Endodermal cell (in vitro differentiated cells): ENCODE measurements at regions not wholly inside any gene's neighbourhood (a gene's known extent, or its start where the extent isn't known, plus 50 kb on each side); places are given as distances from the start of the nearest gene placed in this dataset.

Experiments
- DNase-seq: peaks from one replicate; pipeline ENCODE4 v3.0.0-alpha.2; 2017
- H3K27ac ChIP-seq: 2 replicates; pipeline ENCODE4 v1.5.1; 2013; ENCODE audit warnings: mild to moderate bottlenecking, low read depth, low read length, moderate library complexity
- H3K27me3 ChIP-seq: 2 replicates; pipeline ENCODE4 v1.6.1; 2013; ENCODE audit warnings: mild to moderate bottlenecking, low read length, moderate library complexity; ENCODE audit not compliant: insufficient read depth, control insufficient read depth, poor library complexity, severe bottlenecking
- H3K36me3 ChIP-seq: 2 replicates; pipeline ENCODE4 v1.7.0; 2013; ENCODE audit warnings: mild to moderate bottlenecking, low read length, moderate library complexity; ENCODE audit not compliant: control insufficient read depth, insufficient read depth
- H3K4me1 ChIP-seq: one replicate; pipeline ENCODE4 v1.7.0; 2013; ENCODE audit warnings: low read length; ENCODE audit not compliant: control insufficient read depth, insufficient read depth
- H3K4me3 ChIP-seq: 2 replicates; pipeline ENCODE4 v1.5.1; 2013; ENCODE audit warnings: mild to moderate bottlenecking, low read length, moderate library complexity
- H3K9ac ChIP-seq: 2 replicates; pipeline ENCODE4 v1.6.1; 2013; ENCODE audit warnings: mild to moderate bottlenecking, low read length, moderate library complexity; ENCODE audit not compliant: poor library complexity, severe bottlenecking; ENCODE audit errors: extremely low read depth
- H3K9me3 ChIP-seq: 2 replicates; pipeline ENCODE4 v1.6.1; 2013; ENCODE audit warnings: mild to moderate bottlenecking, low read length, moderate library complexity; ENCODE audit not compliant: control insufficient read depth
- H3K27ac Mint-ChIP-seq: 2 replicates; pipeline ENCODE4 v1.8.0; 2020; ENCODE audit warnings: mixed read lengths
- H3K27me3 Mint-ChIP-seq: 2 replicates; pipeline ENCODE4 v1.8.0; 2021; ENCODE audit warnings: mild to moderate bottlenecking, mixed read lengths; ENCODE audit not compliant: insufficient read depth
- H3K36me3 Mint-ChIP-seq: 2 replicates; pipeline ENCODE4 v1.8.0; 2020; ENCODE audit warnings: low read depth, mixed read lengths
- H3K4me1 Mint-ChIP-seq: 2 replicates; pipeline ENCODE4 v1.8.0; 2020; ENCODE audit warnings: mixed read lengths
- H3K4me3 Mint-ChIP-seq: 2 replicates; pipeline ENCODE4 v1.8.0; 2020; ENCODE audit warnings: mild to moderate bottlenecking, moderate library complexity, mixed read lengths
- H3K9me3 Mint-ChIP-seq: 2 replicates; pipeline ENCODE4 v1.8.0; 2020; ENCODE audit warnings: mild to moderate bottlenecking, mixed read lengths
- WGBS, 2 experiments: methylation state at CpG; one replicate each; pipeline versions ENCODE4 v1.1.5 to v1.1.7; 2013; ENCODE audit warnings: missing lambda C conversion rate in 2 of 2, mixed read lengths in 1 of 2; ENCODE audit not compliant: insufficient coverage in 1 of 2, insufficient read length in 1 of 2; 5-methylcytosine and 5-hydroxymethylcytosine counted together
- TF ChIP-seq, protein P1 (sequence below): fragments of 200-600 bp; sonication (generic); conservative IDR thresholded peaks from 2 replicates; pipeline ENCODE4 v1.5.0; 2021; ENCODE audit warnings: antibody characterized with exemption, mild to moderate bottlenecking

DNA sequence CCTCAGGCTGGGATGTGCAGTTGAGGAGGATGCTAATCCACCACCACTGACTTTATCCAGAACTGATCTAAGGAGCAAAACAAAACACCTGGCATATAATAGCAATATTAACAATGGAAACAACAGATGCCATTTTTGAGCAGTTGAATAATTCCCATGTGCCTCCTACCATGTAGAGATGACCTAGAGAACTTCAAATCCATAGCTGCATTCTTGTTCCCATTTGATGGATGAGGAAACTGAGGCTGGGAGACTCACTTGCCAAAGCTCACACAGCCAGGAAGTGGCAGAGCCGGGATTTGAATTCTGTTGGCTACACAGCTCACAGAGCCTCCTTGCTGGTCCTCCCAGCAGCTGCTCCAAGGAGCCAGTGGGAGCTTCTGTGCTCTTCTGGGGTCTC lies 155.8 kb upstream of the MYL2 start:
- Histone ChIP-seq H3K9me3 (no peaks in the 10 kb centered on the region), H3K36me3 (no peaks in the 10 kb centered on the region), H3K9ac (no peak overlapping the region), H3K4me3 (no peak overlapping the region), H3K27me3 (no peaks in the 10 kb centered on the region), H3K4me1 (peaks cover 11% of the 10 kb centered on the region), H3K27ac (no peak overlapping the region)
- Mint-ChIP-seq H3K9me3 (no peaks in the 10 kb centered on the region), H3K4me1 (peaks cover 24% of the 10 kb centered on the region), H3K27me3 (no peaks in the 10 kb centered on the region), H3K4me3 (no peak overlapping the region), H3K27ac (no peak overlapping the region), H3K36me3 (no peaks in the 10 kb centered on the region)
- 100% methylated on average over 1 of the region's 1 CpG for WGBS, 2 experiments
- TF ChIP-seq, protein P1, sequence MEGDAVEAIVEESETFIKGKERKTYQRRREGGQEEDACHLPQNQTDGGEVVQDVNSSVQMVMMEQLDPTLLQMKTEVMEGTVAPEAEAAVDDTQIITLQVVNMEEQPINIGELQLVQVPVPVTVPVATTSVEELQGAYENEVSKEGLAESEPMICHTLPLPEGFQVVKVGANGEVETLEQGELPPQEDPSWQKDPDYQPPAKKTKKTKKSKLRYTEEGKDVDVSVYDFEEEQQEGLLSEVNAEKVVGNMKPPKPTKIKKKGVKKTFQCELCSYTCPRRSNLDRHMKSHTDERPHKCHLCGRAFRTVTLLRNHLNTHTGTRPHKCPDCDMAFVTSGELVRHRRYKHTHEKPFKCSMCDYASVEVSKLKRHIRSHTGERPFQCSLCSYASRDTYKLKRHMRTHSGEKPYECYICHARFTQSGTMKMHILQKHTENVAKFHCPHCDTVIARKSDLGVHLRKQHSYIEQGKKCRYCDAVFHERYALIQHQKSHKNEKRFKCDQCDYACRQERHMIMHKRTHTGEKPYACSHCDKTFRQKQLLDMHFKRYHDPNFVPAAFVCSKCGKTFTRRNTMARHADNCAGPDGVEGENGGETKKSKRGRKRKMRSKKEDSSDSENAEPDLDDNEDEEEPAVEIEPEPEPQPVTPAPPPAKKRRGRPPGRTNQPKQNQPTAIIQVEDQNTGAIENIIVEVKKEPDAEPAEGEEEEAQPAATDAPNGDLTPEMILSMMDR, result no peak
- no peak for DNase-seq

GRCh38 chr12:111074965-111075364 lies 154.6 kb upstream of the MYL2 start:
- Histone ChIP-seq H3K9ac (no peak overlapping the region), H3K9me3 (no peaks in the 10 kb centered on the region), H3K4me3 (no peak overlapping the region), H3K4me1 (peaks cover 11% of the 10 kb centered on the region), H3K27ac (no peak overlapping the region), H3K36me3 (no peaks in the 10 kb centered on the region), H3K27me3 (no peaks in the 10 kb centered on the region)
- peaks cover 24% of the 10 kb centered on the region for H3K4me1 Mint-ChIP-seq
- DNase-seq, result no peak
- H3K4me3 Mint-ChIP-seq, result no peak overlapping the region
- WGBS, 2 experiments, result 92 to 95% methylated on average over 6 to 10 of the region's 10 CpGs
- H3K27ac Mint-ChIP-seq, result no peak overlapping the region
- H3K9me3 Mint-ChIP-seq, result no peaks in the 10 kb centered on the region
- TF ChIP-seq, protein P1, result no peak
- H3K27me3 Mint-ChIP-seq, result no peaks in the 10 kb centered on the region
- no peaks in the 10 kb centered on the region for H3K36me3 Mint-ChIP-seq

- no peaks in the 10 kb centered on the region for H3K36me3 Mint-ChIP-seq
- H3K9ac ChIP-seq, result no peak overlapping the region
- no peaks in the 10 kb centered on the region for H3K27me3 ChIP-seq
- H3K9me3 Mint-ChIP-seq, result no peaks in the 10 kb centered on the region
- peaks cover 24% of the 10 kb centered on the region for H3K4me1 Mint-ChIP-seq
- no peak overlapping the region for H3K4me3 Mint-ChIP-seq
- 92 to 96% methylated on average over 5 to 8 of the region's 8 CpGs for WGBS, 2 experiments
- no peaks in the 10 kb centered on the region for H3K27me3 Mint-ChIP-seq
- peak overlapping the region; percentile 60 for H3K27ac Mint-ChIP-seq
- H3K27ac ChIP-seq, result no peak overlapping the region
- TF ChIP-seq, protein P1, result no peak
- DNase-seq, result no peak
- H3K9me3 ChIP-seq, result no peaks in the 10 kb centered on the region
- no peak overlapping the region for H3K4me3 ChIP-seq
- peaks cover 11% of the 10 kb centered on the region for H3K4me1 ChIP-seq
- H3K36me3 ChIP-seq, result no peaks in the 10 kb centered on the region
These were observed 154.2 kb upstream of the MYL2 start for GRCh38 chr12:111074559-111074958.
